ENCODE measurements at regions not wholly inside any gene's neighbourhood (a gene's known extent, or its start where the extent isn't known, plus 50 kb on each side); places are given as distances from the start of the nearest gene placed in this dataset.

DNA sequence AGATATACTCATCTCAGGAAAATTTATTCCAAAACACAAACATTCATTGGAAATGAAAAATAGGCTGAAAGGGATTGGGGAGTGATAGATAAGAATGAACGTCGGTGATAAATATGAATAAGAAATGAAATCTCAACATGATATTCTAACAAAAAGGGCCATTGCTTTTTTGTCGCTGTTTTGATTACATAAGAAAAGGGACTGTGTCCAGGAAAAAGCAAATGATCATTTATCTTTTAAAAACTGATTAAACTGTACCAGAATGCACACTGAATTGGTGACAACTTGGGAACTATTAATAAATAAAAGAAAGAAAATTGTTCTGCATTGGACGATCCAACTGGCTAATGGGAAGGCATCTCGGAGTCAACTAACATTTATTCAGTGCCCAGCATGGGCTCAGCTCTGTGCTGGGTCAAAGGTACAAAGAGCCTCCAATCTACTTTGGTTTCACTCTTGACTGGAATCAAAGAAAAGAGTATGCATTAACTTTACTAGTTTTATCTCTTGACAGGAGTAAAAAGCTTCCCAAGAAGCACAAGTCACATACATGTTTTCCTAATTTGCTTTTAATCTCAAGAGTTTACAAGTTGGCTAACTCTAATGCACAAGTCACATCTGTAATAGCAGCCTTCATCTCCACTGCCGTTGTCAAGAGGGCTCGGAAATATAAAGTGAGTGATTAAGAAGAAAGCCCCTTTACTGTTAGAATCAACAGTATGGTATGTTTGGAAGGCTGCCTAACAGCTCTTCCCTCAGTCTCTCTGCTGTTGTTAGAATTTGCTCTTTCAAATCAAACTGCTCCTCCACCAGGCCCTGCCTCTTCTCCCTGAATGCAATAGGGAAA is 280.0 kb downstream of the IGSF11 start:
- TF ChIP-seq, protein P1, sequence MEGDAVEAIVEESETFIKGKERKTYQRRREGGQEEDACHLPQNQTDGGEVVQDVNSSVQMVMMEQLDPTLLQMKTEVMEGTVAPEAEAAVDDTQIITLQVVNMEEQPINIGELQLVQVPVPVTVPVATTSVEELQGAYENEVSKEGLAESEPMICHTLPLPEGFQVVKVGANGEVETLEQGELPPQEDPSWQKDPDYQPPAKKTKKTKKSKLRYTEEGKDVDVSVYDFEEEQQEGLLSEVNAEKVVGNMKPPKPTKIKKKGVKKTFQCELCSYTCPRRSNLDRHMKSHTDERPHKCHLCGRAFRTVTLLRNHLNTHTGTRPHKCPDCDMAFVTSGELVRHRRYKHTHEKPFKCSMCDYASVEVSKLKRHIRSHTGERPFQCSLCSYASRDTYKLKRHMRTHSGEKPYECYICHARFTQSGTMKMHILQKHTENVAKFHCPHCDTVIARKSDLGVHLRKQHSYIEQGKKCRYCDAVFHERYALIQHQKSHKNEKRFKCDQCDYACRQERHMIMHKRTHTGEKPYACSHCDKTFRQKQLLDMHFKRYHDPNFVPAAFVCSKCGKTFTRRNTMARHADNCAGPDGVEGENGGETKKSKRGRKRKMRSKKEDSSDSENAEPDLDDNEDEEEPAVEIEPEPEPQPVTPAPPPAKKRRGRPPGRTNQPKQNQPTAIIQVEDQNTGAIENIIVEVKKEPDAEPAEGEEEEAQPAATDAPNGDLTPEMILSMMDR (IDR thresholded peaks at IDR 0.05) = no peak
- Histone ChIP-seq H3K4me3 (no peak overlapping the region), H3K27ac (no peak overlapping the region)
- DNase-seq (ENCODE audit: low spot score) = no peak

DNA sequence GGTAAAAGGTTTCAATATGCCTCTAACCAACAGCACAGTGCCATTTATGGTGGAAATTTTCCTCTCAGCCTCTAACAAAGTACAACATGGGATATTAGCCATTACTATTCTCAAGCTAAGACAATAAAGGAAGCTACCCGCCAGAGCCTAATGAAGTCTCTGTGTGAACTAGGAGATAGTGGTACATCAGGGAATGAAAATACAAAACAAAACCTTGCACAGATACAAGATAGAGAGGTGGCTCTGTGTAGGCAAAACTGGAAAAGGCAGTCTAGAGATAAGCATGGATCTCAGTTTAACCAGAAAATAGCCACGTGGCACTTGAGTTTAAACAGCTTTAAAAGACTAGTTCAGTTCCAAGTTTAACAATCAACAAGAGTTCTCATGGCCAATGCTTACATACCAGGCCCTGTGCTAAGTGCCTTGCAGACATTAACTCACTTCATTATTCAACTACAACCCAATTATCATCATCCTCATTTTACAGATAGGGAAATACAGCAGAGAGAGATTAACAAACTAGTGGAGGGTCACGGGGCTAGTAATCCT is 279.3 kb downstream of the IGSF11 start:
- TF ChIP-seq, protein P1 (IDR thresholded peaks at IDR 0.05) = no peak
- no peak overlapping the region for H3K4me3 ChIP-seq
- no peak for DNase-seq (ENCODE audit: low spot score)
- no peak overlapping the region for H3K27ac ChIP-seq

DNA sequence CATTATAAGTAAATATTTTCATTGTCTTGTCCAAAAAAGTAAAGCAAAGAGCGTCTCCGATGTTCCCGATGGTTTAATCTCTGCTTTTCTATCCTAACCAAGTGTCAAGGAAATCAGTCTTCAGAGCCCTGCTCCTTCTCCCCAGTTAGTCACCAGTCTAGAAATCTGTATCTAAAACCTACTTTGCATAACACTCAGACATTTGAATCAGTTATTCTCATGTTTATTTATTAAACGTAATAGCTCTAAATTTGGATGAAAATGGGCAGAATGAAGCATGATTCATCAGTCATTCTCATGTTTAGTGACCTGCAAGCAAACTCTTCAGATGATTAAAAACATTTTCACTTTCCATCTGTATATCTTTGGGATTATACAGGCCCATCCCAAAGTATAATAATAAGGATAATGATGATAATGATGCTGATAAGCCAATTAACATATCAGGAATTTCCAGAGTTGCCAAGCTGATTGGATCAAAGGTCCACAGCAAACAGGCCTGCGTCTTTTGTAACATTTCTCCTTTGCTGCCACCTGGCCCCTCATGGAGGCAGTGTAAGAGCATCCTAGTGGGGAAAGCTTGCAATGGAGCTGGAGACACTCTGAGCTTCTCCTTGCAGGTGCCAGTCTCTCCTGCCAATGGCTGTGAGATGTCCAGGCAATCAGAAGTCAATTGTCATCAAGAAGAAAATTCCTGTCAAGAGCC is 273.9 kb downstream of the IGSF11 start:
- no peak overlapping the region for H3K27ac ChIP-seq
- no peak for DNase-seq (ENCODE audit: low spot score)
- no peak overlapping the region for H3K4me3 ChIP-seq
- TF ChIP-seq, protein P1 (IDR thresholded peaks at IDR 0.05) = no peak

DNA sequence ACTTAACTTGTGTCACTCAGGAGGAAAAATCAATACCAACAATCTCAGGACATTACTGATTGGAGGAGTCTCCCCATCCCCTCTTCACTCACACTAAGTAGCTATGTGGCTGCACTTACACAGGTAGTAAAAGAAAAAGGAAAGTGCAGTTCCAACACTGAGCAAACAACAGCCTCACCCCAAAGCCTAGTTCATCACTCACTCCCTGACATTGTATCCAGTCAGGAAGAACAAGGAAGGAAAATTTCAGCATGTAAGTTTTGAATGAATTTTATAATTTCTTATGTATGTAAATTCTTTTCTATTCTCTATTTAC is 273.4 kb downstream of the IGSF11 start:
- no peak for DNase-seq (ENCODE audit: low spot score)
- TF ChIP-seq, protein P1 (IDR thresholded peaks at IDR 0.05) = no peak
- no peak overlapping the region for H3K4me3 ChIP-seq
- no peak overlapping the region for H3K27ac ChIP-seq

DNA sequence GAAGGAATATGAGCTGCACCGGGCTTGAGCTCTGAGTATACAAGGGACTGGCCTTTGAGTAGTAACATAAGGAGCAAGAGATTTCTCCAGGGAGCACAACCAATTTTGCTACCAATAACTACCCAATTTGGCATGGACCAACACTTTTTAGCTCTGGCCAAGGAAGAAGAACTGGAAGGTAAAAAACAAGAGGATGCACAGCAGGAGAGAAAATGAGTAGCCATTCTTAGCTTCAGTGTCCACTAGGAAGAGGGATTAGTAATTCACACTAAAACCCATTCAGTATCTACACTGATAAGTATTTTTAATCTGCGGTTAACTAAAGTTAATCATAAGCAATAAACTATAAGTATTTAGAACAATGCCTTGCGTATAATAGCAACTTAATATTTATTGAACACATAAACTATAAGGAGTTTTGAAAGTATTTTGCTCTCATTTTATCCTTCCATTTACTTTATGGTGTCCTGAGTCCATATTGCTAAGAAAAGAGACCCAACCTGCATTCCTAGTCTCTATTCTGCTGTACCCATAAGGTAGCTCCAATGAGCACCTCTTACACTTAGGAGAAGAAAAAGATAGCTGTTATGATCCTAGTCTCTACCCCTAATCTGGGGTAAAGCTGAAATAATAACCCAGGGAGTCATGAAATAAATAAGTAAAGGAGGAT is 268.9 kb downstream of the IGSF11 start:
- TF ChIP-seq, protein P1 (IDR thresholded peaks at IDR 0.05) = no peak
- no peak for DNase-seq (ENCODE audit: low spot score)
- Histone ChIP-seq H3K27ac (no peak overlapping the region), H3K4me3 (no peak overlapping the region)

DNA sequence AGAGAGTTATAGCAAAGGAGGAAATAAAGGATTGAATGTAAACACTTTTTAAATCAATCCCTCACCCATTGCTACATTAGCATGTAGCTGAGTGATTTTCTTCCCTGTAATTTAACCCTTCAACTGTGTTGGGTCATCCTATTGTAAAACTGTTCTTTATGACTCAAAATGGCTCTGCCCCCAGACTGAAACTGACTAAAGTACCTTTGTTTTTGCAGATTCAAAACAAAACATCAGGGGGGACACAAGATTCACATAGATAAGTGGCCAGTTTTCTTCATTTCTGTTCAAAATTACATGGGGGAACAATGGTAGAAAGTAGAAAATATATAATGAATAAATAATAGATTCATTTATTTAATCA is 268.4 kb downstream of the IGSF11 start:
- Histone ChIP-seq H3K27ac (no peak overlapping the region), H3K4me3 (no peak overlapping the region)
- TF ChIP-seq, protein P1 (IDR thresholded peaks at IDR 0.05) = no peak
- DNase-seq (ENCODE audit: low spot score) = no peak

Measured in coronary artery (tissue), 2 donors.